ENCODE measurements at regions not wholly inside any gene's neighbourhood (a gene's known extent, or its start where the extent isn't known, plus 50 kb on each side); places are given as distances from the start of the nearest gene placed in this dataset.

- DNase-seq (ENCODE audit: low spot score in 2 of 2), result no peak
- no peaks in the 10 kb centered on the region for H3K9me3 ChIP-seq
- no peak overlapping the region for H3K4me3 ChIP-seq
- no peaks in the 10 kb centered on the region for H3K4me1 ChIP-seq
- no peak overlapping the region for H3K27ac ChIP-seq
- TF ChIP-seq CTCF (IDR thresholded peaks at IDR 0.05), result no peak
- TF ChIP-seq POLR2AphosphoS5 (IDR thresholded peaks at IDR 0.05), result no peak
- TF ChIP-seq POLR2A (IDR thresholded peaks at IDR 0.05), result no peak
- no peaks in the 10 kb centered on the region for H3K36me3 ChIP-seq
- no peaks in the 10 kb centered on the region for H3K27me3 ChIP-seq
- intact Hi-C loops (cut with DNase I; ENCODE audit: low total_unique reads), result no loop called here
Measured at GRCh38 chr5:23158179-23158578, 305.0 kb upstream of the CDH12 start.

GRCh38 chr5:23157716-23158115, 304.6 kb upstream of the CDH12 start:
- Histone ChIP-seq H3K9me3 (no peaks in the 10 kb centered on the region), H3K27ac (no peak overlapping the region), H3K4me3 (no peak overlapping the region), H3K27me3 (no peaks in the 10 kb centered on the region), H3K4me1 (no peaks in the 10 kb centered on the region), H3K36me3 (no peaks in the 10 kb centered on the region)
- no peak for DNase-seq (ENCODE audit: low spot score in 2 of 2)
- intact Hi-C loops (cut with DNase I; ENCODE audit: low total_unique reads), result no loop called here
- TF ChIP-seq CTCF (IDR thresholded peaks at IDR 0.05) (no peak), POLR2AphosphoS5 (IDR thresholded peaks at IDR 0.05) (no peak), POLR2A (IDR thresholded peaks at IDR 0.05) (no peak)

GRCh38 chr5:23157169-23157568, 304.0 kb upstream of the CDH12 start:
- intact Hi-C loops (cut with DNase I; ENCODE audit: low total_unique reads), result no loop called here
- H3K4me3 ChIP-seq, result no peak overlapping the region
- no peaks in the 10 kb centered on the region for H3K4me1 ChIP-seq
- TF ChIP-seq POLR2AphosphoS5 (IDR thresholded peaks at IDR 0.05) (no peak), POLR2A (IDR thresholded peaks at IDR 0.05) (no peak), CTCF (IDR thresholded peaks at IDR 0.05) (no peak)
- H3K36me3 ChIP-seq, result no peaks in the 10 kb centered on the region
- DNase-seq (ENCODE audit: low spot score in 2 of 2), result no peak
- H3K9me3 ChIP-seq, result no peaks in the 10 kb centered on the region
- H3K27ac ChIP-seq, result no peak overlapping the region
- H3K27me3 ChIP-seq, result no peaks in the 10 kb centered on the region

- DNase-seq (ENCODE audit: low spot score in 2 of 2), result no peak
- Histone ChIP-seq H3K9me3 (peaks cover 0 to 11% of the 10 kb centered on the region in 2 donors), H3K27ac (no peak overlapping the region), H3K4me1 (no peaks in the 10 kb centered on the region), H3K4me3 (no peak overlapping the region), H3K36me3 (no peaks in the 10 kb centered on the region), H3K27me3 (no peaks in the 10 kb centered on the region)
- intact Hi-C loops (cut with DNase I; ENCODE audit: low total_unique reads), result no loop called here
- TF ChIP-seq POLR2AphosphoS5 (IDR thresholded peaks at IDR 0.05) (no peak), CTCF (IDR thresholded peaks at IDR 0.05) (no peak), POLR2A (IDR thresholded peaks at IDR 0.05) (no peak)
Measured at GRCh38 chr5:23147625-23148024, 294.5 kb upstream of the CDH12 start.

GRCh38 chr5:23146183-23146582, 293.0 kb upstream of the CDH12 start:
- no peaks in the 10 kb centered on the region for H3K36me3 ChIP-seq
- DNase-seq (ENCODE audit: low spot score in 2 of 2), result no peak
- H3K4me3 ChIP-seq, result no peak overlapping the region
- no peaks in the 10 kb centered on the region for H3K4me1 ChIP-seq
- intact Hi-C loops (cut with DNase I; ENCODE audit: low total_unique reads), result no loop called here
- H3K9me3 ChIP-seq, result peaks cover 0 to 11% of the 10 kb centered on the region in 2 donors
- TF ChIP-seq POLR2AphosphoS5 (IDR thresholded peaks at IDR 0.05) (no peak), CTCF (IDR thresholded peaks at IDR 0.05) (no peak), POLR2A (IDR thresholded peaks at IDR 0.05) (no peak)
- H3K27ac ChIP-seq, result no peak overlapping the region
- H3K27me3 ChIP-seq, result no peaks in the 10 kb centered on the region
